MM.1S (cell line): ENCODE measurements at regions not wholly inside any gene's neighbourhood (a gene's known extent, or its start where the extent isn't known, plus 50 kb on each side); places are given as distances from the start of the nearest gene placed in this dataset.

Experiments used
- EZH2 ChIP-seq: fragments of 300-600 bp; sonication (generic); optimal IDR thresholded peaks from 2 replicates; pipeline ENCODE3; 2017; ENCODE audit warnings: low read depth, mild to moderate bottlenecking, antibody characterized with exemption, low read length, mixed read lengths
- EZH2phosphoT487 ChIP-seq: fragments of 300-600 bp; sonication (generic); IDR thresholded peaks from 2 replicates; pipeline ENCODE4 v1.6.1; 2018; ENCODE audit warnings: antibody characterized with exemption, low read length
- TF ChIP-seq, protein P1 (sequence below): fragments of 300-600 bp; sonication (generic); IDR thresholded peaks from 2 replicates; pipeline ENCODE4 v1.5.1; 2016; ENCODE audit warnings: antibody characterized with exemption, low read length, mixed read lengths

- TF ChIP-seq, protein P1, sequence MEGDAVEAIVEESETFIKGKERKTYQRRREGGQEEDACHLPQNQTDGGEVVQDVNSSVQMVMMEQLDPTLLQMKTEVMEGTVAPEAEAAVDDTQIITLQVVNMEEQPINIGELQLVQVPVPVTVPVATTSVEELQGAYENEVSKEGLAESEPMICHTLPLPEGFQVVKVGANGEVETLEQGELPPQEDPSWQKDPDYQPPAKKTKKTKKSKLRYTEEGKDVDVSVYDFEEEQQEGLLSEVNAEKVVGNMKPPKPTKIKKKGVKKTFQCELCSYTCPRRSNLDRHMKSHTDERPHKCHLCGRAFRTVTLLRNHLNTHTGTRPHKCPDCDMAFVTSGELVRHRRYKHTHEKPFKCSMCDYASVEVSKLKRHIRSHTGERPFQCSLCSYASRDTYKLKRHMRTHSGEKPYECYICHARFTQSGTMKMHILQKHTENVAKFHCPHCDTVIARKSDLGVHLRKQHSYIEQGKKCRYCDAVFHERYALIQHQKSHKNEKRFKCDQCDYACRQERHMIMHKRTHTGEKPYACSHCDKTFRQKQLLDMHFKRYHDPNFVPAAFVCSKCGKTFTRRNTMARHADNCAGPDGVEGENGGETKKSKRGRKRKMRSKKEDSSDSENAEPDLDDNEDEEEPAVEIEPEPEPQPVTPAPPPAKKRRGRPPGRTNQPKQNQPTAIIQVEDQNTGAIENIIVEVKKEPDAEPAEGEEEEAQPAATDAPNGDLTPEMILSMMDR: no peak
- TF ChIP-seq EZH2 (no peak), EZH2phosphoT487 (no peak)
Measured at GRCh38 chr20:23147964-23148730, 62.0 kb upstream of the CD93 start.
